Heart left ventricle (tissue), 13 donors: ENCODE measurements at regions not wholly inside any gene's neighbourhood (a gene's known extent, or its start where the extent isn't known, plus 50 kb on each side); places are given as distances from the start of the nearest gene placed in this dataset.

ENCODE experiments used
- POLR2A ChIP-seq, 2 donors: fragments of 450-650 bp; IDR thresholded peaks; one replicate each; pipeline ENCODE4 v1.6.1; 2017; ENCODE audit warnings: antibody characterized with exemption in 2 of 2, mild to moderate bottlenecking in 2 of 2, moderate library complexity in 2 of 2
- TF ChIP-seq, protein P1 (sequence below), 12 donors: fragments of 200-600 bp; sonication (generic) in 4 of 12; IDR thresholded peaks; one replicate each; pipeline versions ENCODE4 v1.5.0 to v1.8.0; 2018 to 2022; ENCODE audit warnings: antibody characterized with exemption in 12 of 12, mild to moderate bottlenecking in 5 of 12
- donor health status: ischemic (EF 13 %, LVEDD 7.1; RV severe dilation, severe dysfunction).
- donor health status: DM: no; HTN: yes; CAD: no.
- donor health status: DM: no; HTN: no; CAD: no.
- donor health status: ischemic (EF 25% LVEDD 6.9; RV normal size, moderate dysfunction).
- donor health status: ischemic (EF 25% LVEDD 5.7; RV mildly dilated, moderate dysfunction).
- donor health status: ischemic (EF 35%, LVEDD 5.7; RV mildly dilated, moderate dysfunction).
- donor health status: nonischemic (EF 11% LVEDD 7.7; RV severe dilation, severe dysfunction).
- donor health status: DM: yes; HTN: yes; CAD: no.
- donor health status: PGD.
- donor health status: ischemic (EF 29% LVEDD 5.4; RV normal size, mild dysfunction).
- donor health status: nonischemic (EF 23%, LVEDD 6.1; RV moderate dilation, normal function).

DNA sequence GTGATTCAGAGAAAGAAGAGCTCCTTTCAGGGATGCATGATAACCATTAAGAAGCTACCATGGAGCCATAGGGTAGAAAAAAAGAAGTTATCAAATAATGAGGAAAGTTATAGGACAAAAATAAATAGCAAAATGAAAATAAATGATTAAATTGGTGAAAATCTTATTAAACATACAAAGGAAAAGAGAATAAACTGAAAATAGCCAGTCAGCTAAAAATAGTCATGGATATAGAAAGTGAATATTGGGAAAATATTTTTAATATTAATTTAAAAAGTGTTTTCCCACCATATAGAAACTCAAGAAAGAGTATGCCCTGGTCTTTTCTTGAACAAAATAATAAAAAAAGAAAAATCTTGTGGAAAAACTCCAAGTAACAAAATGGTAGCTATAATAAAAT, 209.2 kb upstream of the CDH19 start:
- TF ChIP-seq, protein P1, sequence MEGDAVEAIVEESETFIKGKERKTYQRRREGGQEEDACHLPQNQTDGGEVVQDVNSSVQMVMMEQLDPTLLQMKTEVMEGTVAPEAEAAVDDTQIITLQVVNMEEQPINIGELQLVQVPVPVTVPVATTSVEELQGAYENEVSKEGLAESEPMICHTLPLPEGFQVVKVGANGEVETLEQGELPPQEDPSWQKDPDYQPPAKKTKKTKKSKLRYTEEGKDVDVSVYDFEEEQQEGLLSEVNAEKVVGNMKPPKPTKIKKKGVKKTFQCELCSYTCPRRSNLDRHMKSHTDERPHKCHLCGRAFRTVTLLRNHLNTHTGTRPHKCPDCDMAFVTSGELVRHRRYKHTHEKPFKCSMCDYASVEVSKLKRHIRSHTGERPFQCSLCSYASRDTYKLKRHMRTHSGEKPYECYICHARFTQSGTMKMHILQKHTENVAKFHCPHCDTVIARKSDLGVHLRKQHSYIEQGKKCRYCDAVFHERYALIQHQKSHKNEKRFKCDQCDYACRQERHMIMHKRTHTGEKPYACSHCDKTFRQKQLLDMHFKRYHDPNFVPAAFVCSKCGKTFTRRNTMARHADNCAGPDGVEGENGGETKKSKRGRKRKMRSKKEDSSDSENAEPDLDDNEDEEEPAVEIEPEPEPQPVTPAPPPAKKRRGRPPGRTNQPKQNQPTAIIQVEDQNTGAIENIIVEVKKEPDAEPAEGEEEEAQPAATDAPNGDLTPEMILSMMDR (IDR thresholded peaks at IDR 0.05): no peak
- no peak for TF ChIP-seq POLR2A (IDR thresholded peaks at IDR 0.05)
